GM19452 (cell line): ENCODE measurements at regions not wholly inside any gene's neighbourhood (a gene's known extent, or its start where the extent isn't known, plus 50 kb on each side); places are given as distances from the start of the nearest gene placed in this dataset.
A peak's percentile ranks its signal among the peaks of the same experiment; 100 is the strongest.
"Not testable (repeated sequence)": the region's sequence is repeated elsewhere in the genome, so short reads cannot be mapped to it uniquely, and the experiment has no call there.

Experiments
- ATAC-seq: cut with Tn5 transposase; IDR thresholded peaks from one replicate; pipeline ENCODE4 v1.9.1; 2021; ENCODE audit not compliant: unreplicated experiment

DNA sequence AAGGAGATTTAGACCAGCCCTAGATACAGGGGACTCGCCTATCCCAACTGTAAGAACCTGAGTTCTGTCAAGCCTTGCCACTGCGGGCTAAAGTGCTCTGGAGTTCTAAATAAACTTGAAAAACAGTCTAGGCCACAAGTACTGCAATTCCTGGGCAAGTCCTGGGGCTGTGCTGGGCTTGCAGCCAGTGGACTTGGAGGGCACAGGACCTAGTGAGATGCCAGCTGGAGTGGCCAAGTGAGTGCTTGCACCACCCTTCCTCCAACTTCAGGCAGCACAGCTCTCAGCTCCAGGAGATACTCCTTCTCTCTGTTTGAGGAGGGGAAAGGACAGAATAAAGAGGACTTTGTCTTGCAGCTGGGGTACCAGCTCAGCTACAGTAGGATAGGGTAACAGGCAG is 307.6 kb upstream of the FBXO33 start:
- no peak for ATAC-seq

DNA sequence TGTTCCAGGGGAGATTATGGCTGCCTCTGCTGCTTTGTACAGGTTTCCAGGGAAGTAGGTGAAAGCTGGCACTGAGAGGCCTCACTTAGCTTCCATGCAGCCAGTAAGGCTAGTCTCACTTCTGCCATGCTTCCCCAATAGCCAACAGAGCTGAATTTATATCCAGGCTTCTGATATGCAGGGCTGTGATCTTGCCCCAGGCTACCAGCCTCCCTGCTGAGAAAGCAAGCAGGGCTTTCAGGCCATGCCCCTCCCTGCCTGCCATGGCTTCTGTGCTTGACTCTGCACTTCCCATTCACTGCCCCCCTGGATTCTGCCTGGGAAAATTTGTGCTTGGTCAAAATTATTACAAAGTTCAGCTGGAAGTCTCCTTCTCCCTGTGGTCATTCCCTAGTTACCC is 302.1 kb upstream of the FBXO33 start:
- no peak for ATAC-seq

DNA sequence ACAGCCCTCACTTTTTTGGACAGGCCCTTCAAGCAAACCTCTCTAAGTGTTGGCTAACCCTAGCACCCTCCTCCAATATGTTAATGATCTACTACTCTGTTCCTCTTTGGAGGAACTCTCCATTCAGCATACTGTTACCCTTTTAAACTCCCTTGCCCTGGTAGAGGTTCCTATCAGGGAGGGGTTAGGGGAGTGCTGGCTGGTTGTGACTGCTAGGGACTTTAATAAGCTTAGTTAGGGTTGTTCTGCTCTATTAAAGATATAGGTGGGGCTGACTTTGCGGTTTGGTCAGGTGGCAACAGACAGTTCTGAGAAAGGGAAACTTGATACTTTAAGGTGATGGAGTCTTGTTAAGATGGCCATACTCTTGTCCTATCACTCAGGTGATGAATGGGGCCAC is 301.5 kb upstream of the FBXO33 start:
- ATAC-seq = peak; percentile 57

DNA sequence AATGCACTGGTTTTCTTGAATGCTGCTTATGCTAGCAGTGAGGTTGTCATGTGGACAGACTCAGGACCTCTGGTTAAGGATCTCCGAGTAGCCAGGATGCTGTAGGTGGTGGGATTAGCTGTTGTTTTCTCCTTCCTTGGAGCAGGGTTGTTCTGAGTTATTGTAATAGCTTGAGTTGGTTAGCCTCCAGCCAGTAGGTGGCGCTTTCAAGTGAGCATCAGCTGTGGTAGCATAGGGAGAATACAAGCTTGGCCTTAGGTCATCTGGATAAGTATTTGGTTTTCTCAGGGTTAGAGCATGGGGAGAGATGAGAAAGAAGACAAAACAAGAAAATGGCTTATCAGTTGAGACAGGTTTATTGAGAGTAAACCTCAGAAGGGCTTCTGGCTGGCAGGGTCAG is 299.7 kb upstream of the FBXO33 start:
- ATAC-seq = no peak

DNA sequence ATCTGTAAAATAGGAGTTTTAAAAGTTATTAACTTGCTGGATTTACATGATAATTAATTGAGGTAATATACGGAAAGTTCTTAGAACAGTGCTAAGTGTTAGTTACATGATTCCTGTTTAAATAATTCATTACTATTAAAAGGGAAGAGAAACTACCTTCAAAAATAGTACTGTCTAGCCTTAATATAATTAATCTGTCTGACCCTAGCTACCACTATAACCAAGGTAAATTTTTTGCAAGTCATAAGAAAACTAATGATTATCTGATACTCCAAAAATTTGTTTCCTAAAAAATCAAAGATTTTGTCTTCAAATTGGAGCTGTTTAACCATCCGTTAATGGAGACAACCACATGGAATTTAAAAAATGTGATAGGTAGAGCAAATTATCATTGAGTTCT is 294.3 kb upstream of the FBXO33 start:
- no peak for ATAC-seq

DNA sequence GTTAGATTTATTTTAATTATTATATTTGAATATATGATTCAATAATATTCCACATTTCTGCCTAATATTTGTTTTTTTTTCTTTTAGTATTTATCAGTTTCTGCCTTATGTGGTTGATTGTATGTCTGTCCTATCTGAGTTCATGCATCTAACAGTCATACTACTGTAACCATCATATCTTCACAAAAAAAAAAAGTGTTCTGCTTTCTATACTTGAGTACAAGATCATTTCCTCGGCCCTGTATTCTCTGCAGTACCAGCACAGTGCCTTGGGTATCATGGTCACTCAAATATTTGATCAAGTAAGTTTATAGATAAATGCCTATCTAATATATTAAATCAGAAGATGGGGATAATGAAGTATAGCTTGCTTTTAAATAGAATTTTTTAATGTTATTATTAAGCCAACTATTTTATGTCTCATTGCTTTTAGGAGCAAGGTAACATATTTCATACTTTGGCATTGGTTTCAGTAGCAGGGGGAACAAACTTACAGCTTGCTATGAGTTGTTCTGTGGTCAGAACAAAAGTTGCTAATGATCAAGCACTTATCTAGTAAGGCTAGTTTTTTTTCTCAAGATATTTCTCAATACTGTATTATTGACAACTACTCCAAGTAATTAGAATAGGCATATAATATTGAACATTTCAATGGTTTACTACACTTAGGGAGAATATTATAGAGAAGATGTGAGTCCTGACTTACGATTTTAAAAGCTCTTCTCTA is 290.5 kb upstream of the FBXO33 start:
- ATAC-seq = no peak

DNA sequence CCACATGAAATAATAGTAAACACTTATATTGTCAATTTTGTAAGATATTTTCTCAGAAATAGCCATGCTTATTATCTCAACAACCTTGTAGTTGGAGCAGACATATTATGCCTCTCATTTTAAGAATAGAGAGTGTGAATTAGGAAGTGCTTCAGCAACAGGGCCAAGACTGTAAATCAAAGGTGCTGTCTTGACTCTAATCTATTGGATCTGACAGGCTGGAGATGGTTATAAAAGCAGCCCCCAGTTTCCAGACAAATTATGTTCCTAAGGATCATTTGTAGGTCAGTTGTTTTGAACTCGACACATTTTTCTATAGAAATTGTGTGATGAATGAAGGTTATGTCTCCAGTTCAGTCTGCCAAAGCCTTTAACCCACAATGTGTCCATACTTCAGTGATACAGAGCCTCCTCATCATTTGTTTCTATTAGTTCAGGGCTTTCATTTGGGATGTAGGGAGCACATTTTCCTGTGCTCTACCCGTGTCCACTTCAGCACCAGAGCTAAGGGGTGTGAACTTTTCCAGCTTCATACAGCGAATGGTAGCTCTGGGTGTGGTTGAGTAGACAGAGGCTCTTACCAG is 284.8 kb upstream of the FBXO33 start:
- ATAC-seq = no peak

DNA sequence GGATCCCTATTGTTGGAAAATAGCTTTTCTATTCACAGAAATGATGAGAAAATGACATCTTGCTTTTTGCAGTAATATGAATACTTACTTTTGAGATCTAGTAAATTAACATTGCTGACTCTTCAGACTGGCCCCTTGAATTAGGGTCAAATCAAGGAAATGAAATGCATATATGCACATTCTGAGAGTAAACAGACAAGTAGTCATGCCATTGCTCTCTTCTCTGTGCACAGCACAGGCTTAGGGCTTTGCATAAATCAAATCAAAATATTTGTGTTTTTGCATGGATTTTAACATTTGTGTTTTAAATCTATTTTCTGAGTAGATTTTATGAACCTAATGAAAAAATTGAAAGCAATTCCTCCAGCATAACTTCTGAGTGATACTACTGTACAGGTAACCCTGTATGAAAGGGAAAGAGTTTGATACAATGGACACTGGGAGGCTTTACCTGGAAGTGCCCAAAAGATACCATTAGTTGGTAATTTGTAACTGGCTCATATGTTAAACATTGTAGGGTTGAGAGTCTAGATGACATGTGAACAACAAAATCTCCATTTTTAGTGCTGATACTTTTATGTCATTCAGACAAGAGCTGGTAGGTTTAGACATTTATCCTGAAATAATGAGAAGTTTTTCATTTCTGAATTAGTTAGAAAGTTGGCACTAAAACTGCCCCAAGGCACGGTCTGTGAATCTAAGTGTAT is 280.2 kb upstream of the FBXO33 start:
- no peak for ATAC-seq

DNA sequence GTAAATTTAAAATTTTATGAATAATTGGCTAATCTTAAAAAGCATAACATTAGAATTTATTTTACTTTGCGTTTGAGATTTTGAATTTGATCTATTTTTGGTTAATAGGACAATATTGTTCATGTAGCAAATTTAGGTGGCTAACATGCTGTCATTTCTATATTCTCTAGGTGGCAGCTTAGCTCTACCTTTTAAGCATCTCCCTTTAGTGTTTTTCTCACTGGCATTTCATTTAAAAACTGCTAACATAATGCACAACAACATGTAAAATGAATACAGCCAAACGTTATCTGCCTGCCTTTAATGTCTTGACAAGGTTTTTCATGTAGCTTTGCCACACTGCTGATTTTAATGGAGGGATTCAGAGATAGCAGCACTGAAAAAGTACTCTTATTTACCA is 272.4 kb upstream of the FBXO33 start:
- ATAC-seq = no peak

DNA sequence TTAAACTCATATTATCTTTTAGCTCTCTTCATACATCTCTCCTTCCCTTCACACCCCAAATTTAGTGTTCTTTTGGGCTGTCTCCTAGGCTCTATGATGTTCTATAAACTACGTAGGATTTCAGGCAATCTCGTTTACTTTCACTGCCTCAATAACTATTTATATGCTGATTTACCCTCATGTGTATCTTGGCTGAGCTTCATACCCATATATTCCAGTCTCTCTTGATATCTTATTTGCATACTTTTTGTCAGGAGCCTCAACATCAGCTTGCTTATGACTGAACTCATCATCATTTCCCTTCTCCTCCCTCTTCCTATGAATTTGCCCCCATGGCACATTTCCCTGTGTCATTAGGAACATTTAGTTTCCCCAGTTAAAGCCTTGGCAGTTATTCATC is 262.1 kb upstream of the FBXO33 start:
- ATAC-seq = no peak

DNA sequence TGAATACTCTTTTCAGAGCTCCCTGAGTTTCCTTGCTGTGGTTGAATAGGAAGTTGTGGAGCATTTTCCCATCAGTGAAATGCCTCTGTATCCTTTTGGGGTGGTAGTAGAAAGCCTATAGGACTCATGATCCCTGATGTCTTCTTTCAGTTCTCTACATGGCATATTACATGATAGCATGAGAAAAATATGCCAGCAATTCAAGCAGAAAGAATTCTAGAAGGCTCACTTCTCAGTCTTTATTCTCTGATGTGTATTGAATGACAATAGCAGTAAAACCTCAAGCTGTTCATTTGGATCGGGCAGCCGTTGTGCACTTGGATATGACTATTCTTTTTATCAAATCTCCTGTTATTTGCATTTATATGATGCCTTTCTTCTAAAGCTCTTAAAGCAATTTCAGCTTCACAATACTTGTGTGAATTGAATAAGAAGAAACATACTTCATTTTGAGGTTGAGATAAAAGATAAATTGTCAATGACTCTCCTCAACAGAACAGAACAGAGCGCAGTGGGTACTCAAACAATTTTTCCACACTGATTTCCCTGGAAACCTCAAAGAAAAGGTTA is 251.5 kb upstream of the FBXO33 start:
- ATAC-seq = no peak

DNA sequence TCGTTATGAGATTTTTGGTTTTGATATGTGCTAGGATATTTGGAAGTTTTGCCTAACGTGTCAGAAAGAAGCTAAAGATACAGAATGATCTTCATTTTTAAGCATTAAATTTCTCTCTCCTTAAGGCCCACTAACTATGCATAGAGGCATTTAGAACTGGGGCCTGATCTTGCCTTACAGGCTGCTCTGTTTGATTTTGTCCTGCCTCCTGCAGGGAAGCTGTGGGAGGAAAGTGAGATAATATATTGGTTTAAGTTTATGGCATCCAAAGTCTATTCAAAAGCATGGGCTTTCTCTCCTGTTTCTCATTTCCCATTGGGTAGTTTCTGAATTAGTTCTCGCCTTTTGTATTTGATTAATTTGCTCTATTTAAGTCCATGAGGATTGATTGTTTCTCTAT is 250.3 kb upstream of the FBXO33 start:
- ATAC-seq = no peak

DNA sequence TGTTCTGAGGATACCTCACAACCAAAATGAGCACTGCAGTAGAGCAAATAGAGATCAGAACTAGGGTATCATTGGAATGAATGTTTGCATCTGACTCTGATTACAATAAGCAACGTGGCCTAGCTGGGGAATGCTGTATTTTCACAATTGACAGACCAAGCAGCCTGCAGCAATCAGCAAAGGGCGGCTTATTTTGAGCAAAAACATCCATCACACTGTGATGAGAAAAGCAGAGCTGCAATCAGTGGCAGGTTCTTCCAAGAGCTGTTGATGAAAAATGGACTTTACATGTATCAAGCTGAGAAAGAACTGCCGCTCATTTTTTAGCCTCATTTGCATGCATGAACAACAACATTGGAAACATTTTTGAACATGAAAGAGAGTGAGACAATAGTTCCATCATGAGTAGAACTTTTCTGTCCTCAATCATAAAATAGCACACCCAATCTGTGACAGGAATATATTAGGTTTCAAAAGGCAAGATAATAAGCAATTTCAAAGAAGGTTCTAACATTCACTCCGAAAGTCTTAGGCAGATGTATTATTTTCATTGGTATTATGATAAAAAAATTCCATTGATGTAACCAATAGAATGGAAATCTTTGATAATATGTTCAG is 249.7 kb upstream of the FBXO33 start:
- ATAC-seq = no peak

DNA sequence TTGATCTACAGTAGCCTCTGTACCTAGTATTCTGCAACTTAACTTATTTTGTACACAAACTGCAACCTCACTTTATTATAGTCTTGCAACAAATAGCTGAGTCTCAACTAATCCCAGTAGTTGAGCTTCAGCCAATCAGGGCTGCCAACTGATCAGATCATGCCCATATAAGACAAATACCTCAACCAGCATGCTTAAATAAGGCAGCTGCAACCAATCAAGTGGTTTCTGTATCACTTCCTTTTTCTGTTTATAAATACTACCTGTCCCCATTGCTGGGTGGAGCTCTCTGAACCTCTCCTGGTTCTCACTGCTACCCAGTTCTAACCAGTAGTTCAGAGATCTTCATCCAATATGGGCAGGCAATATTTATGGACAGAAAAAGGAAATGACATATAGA is 248.5 kb upstream of the FBXO33 start:
- ATAC-seq = peak; percentile 88

DNA sequence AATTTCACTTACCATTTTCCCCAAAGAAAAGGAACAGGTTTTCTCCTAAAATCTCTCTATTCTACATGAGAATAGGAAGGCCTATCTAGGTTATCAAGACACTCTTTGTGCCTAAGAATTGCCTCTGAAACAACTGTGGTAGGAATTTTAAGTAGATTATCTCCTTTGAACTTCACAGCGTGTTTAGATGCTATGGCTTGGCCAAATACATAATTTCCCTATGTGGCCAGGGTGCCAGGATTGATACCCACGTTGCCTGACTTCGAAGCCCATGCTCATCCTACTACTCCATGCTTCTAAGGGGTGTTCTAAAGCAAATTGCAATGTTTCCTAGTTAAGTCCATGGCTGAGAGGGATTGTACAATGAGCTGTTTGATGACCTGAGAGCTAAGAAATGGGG is 241.5 kb upstream of the FBXO33 start:
- no peak for ATAC-seq

DNA sequence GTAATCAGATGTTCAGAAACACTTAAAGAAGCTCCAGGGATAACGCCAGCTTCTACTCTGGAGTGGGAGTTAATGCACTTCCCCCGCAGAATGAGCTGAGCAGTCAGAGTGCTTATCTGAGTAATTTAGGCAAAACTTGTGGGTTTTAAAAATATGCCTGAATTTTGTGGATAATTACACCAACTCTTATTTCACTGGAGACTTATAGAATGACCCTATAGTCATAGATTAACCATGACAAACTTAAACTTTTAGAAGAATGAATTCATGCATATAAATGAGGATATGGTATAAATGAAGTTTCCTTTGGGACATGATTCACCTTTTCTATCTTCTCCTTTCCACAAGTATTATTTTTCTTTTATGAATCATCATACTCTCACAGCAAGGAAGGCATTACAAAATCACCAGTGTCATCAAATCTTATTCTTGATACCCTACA is 241.1 kb upstream of the FBXO33 start:
- ATAC-seq = no peak

DNA sequence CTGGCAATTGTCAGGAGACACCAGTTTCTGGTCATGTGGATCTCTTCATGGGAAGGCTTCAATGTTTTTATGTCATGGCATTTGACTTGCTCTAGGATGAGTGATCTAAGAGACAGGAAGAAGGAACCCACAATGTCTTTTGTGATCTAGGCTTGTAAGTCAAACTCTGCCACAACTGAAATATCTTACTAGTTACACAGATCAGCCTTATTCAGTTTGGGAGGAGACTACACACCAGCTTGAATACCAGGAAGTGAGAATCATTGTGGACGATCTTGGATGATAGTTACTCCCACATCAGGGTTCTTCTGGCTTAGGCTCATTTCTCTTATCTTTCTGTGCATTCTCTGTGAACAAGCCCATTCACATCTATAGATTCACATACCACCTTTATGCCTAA is 236.2 kb upstream of the FBXO33 start:
- no peak for ATAC-seq

DNA sequence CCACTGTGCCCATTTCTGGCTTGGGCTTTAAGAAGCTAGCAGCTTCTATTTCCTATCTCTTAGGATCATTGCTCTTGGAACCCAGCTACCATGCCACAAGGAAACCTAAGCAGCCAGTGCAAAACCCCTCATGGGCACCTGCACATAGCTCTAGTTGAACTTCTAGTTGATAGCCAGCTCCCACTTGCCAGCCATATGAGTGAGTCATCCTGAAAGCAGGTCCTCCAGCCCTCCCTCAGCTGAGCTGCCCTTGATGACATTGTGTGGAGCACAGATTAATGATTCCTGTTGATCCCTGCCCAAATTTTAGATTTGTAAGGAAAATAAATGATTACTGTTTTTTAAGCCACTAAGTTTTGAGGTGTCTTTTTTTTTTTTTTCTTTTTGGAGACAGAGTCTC is 234.2 kb upstream of the FBXO33 start:
- no peak for ATAC-seq

DNA sequence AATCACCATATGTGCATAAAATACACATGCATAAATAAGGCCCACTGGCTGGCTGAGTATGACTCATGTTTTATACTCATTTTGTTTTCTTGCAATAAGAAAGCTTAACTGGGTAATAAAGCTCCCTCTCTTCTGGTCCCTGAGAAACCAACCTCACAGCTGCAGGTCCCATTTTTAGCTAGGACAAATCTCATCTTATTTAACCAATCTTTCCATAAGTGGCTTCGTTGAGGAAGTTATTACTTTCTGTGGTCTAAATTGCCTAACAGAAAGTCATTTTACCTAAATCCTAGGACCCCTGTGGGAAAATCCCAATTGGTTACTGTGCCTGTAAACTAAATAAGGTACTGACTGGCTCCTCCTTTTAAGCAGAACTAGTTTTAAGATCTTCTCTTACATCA is 232.8 kb upstream of the FBXO33 start:
- no peak for ATAC-seq

DNA sequence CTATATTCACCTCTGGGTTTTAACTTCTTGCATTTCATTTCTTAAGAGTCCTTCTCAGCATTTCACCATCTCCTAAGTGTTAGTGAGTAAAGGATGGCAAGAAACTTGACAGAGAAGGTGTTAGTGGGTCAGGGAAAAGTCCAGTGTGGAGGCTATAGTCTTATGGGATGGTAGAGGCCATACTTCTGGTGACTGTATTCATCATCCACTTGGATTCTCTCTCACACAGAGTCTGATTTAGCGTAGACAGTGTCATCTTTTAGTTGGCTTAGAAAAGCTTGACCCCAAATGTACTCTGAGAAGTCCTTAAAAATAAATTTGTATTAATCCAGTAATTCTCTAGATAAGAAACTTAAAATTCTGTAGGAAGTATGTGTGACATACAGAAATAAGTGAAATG is 232.4 kb upstream of the FBXO33 start:
- ATAC-seq = no peak

DNA sequence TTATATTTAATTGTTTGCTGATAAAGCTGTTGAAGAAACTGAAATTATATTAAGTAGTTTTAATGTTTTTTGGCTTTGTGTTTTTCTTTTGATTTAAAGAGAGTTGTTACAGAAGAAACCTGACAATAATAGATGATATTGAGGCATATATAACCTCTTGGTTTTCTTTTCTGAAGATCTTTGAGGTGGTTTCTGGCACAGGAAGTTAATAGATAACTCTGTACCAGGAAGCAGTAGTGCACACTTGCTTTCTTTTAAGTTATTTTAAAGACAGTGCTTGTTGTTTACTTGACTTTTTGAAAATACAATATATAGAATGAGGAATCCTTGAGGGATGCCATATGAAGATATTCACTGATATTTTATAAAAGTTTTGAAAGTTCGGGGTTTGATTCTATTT is 209.0 kb upstream of the FBXO33 start:
- ATAC-seq = peak; percentile 84

DNA sequence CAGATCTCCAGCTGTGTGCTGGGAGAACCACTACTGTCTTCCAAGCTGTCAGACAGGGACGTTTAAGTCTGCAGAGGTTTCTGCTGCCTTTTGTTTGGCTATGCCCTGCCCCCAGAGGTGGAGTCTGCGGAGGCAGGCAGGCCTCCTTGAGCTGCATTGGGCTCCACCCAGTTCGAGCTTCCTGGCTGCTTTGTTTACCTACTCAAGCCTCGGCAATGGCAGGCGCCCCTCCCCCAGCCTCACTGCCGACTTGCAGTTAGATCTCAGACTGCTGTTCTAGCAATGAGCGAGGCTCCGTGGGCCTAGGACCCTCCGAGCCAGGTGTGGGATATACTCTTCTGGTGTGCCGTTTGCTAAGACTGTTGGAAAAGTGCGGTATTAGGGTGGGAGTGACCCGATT is 206.8 kb upstream of the FBXO33 start:
- not testable (repeated sequence) for ATAC-seq
